ENCODE measurements at regions not wholly inside any gene's neighbourhood (a gene's known extent, or its start where the extent isn't known, plus 50 kb on each side); places are given as distances from the start of the nearest gene placed in this dataset.

DNA sequence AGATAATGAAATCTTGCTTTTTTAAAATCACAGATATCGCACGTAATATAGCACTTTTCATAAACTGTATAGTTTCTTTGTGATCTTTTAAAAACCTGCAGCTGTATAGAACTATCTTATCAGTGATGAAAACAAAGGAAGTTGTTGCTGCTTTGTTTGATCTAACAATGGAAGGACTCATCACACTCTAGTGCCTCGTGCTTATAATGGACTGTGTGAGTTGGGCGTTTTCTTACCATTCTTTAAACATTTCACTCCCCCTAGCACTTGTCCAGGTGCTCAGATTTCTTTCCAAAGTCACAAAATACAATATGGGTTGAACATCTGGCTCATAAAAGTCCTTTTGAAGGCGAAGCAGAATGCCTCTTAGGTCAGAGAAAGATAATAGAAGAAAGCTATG is 94.8 kb upstream of the SPATS2L start:
- TF ChIP-seq POLR2AphosphoS5 (IDR thresholded peaks at IDR 0.05) (no peak), EP300 (conservative IDR thresholded peaks at IDR 0.05; ENCODE audit: poor library complexity, severe bottlenecking) (no peak)
- TF ChIP-seq, protein P1, sequence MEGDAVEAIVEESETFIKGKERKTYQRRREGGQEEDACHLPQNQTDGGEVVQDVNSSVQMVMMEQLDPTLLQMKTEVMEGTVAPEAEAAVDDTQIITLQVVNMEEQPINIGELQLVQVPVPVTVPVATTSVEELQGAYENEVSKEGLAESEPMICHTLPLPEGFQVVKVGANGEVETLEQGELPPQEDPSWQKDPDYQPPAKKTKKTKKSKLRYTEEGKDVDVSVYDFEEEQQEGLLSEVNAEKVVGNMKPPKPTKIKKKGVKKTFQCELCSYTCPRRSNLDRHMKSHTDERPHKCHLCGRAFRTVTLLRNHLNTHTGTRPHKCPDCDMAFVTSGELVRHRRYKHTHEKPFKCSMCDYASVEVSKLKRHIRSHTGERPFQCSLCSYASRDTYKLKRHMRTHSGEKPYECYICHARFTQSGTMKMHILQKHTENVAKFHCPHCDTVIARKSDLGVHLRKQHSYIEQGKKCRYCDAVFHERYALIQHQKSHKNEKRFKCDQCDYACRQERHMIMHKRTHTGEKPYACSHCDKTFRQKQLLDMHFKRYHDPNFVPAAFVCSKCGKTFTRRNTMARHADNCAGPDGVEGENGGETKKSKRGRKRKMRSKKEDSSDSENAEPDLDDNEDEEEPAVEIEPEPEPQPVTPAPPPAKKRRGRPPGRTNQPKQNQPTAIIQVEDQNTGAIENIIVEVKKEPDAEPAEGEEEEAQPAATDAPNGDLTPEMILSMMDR (IDR thresholded peaks at IDR 0.05; ENCODE audit: poor library complexity, severe bottlenecking), result no peak

Data from neural cell (in vitro differentiated cells).